ENCODE measurements at regions not wholly inside any gene's neighbourhood (a gene's known extent, or its start where the extent isn't known, plus 50 kb on each side); places are given as distances from the start of the nearest gene placed in this dataset.

- Histone ChIP-seq H3K36me3 (ENCODE audit: control insufficient read depth in 3 of 3, insufficient read depth in 2 of 3, low read depth in 1 of 3, low read length in 3 of 3) (no peaks in the 10 kb centered on the region), H3K27me3 (ENCODE audit: control insufficient read depth in 3 of 3, insufficient read depth in 3 of 3, low read length in 3 of 3) (peaks cover 0 to 4% (median 0%) of the 10 kb centered on the region in 3 donors), H3K4me1 (ENCODE audit: control insufficient read depth in 3 of 3, insufficient read depth in 2 of 3, low read depth in 1 of 3, low read length in 2 of 3) (peaks cover 0 to 5% (median 0%) of the 10 kb centered on the region in 3 donors), H3K27ac (ENCODE audit: low read depth in 1 of 3, low read length in 2 of 3) (no peak overlapping the region), H3K9me3 (ENCODE audit: control insufficient read depth in 2 of 2, insufficient read depth in 1 of 2, low read depth in 1 of 2, low read length in 1 of 2) (peaks cover 0 to 23% of the 10 kb centered on the region in 2 donors), H3K4me3 (ENCODE audit: low read depth in 1 of 3, low read length in 3 of 3) (no peak overlapping the region)
- WGBS, 3 donors: 56 to 77% (median 71%) methylated on average over 5 of the region's 5 CpGs
- no peak for DNase-seq
- no peak for FAIRE-seq
Observed at GRCh38 chr13:111575719-111576118, 255.3 kb downstream of the TEX29 start.

- no peaks in the 10 kb centered on the region for H3K36me3 ChIP-seq (ENCODE audit: control insufficient read depth in 3 of 3, insufficient read depth in 2 of 3, low read depth in 1 of 3, low read length in 3 of 3)
- peaks cover 0 to 2% (median 0%) of the 10 kb centered on the region in 3 donors for H3K27me3 ChIP-seq (ENCODE audit: control insufficient read depth in 3 of 3, insufficient read depth in 3 of 3, low read length in 3 of 3)
- H3K9me3 ChIP-seq (ENCODE audit: control insufficient read depth in 2 of 2, insufficient read depth in 1 of 2, low read depth in 1 of 2, low read length in 1 of 2): peaks cover 0 to 26% of the 10 kb centered on the region in 2 donors
- no peak overlapping the region for H3K27ac ChIP-seq (ENCODE audit: low read depth in 1 of 3, low read length in 2 of 3)
- H3K4me1 ChIP-seq (ENCODE audit: control insufficient read depth in 3 of 3, insufficient read depth in 2 of 3, low read depth in 1 of 3, low read length in 2 of 3): peaks cover 0 to 2% (median 0%) of the 10 kb centered on the region in 3 donors
- FAIRE-seq: no peak
- no peak overlapping the region for H3K4me3 ChIP-seq (ENCODE audit: low read depth in 1 of 3, low read length in 3 of 3)
- DNase-seq: no peak
- WGBS, 3 donors: 71 to 74% (median 72%) methylated on average over 9 of the region's 9 CpGs
Observed at GRCh38 chr13:111577208-111577828, 256.9 kb downstream of the TEX29 start.

GRCh38 chr13:111577956-111578605 lies 257.6 kb downstream of the TEX29 start:
- DNase-seq (no peak), FAIRE-seq (no peak)
- peaks cover 0 to 2% (median 0%) of the 10 kb centered on the region in 3 donors for H3K27me3 ChIP-seq (ENCODE audit: control insufficient read depth in 3 of 3, insufficient read depth in 3 of 3, low read length in 3 of 3)
- no peak overlapping the region for H3K27ac ChIP-seq (ENCODE audit: low read depth in 1 of 3, low read length in 2 of 3)
- H3K4me3 ChIP-seq (ENCODE audit: low read depth in 1 of 3, low read length in 3 of 3): no peak overlapping the region
- no peaks in the 10 kb centered on the region for H3K36me3 ChIP-seq (ENCODE audit: control insufficient read depth in 3 of 3, insufficient read depth in 2 of 3, low read depth in 1 of 3, low read length in 3 of 3)
- H3K9me3 ChIP-seq (ENCODE audit: control insufficient read depth in 2 of 2, insufficient read depth in 1 of 2, low read depth in 1 of 2, low read length in 1 of 2): peaks cover 0 to 26% of the 10 kb centered on the region in 2 donors
- no peaks in the 10 kb centered on the region for H3K4me1 ChIP-seq (ENCODE audit: control insufficient read depth in 3 of 3, insufficient read depth in 2 of 3, low read depth in 1 of 3, low read length in 2 of 3)
- WGBS, 3 donors: 86 to 91% (median 88%) methylated on average over 15 of the region's 15 CpGs

- Histone ChIP-seq H3K4me1 (ENCODE audit: control insufficient read depth in 3 of 3, insufficient read depth in 2 of 3, low read depth in 1 of 3, low read length in 2 of 3) (no peaks in the 10 kb centered on the region), H3K9me3 (ENCODE audit: control insufficient read depth in 2 of 2, insufficient read depth in 1 of 2, low read depth in 1 of 2, low read length in 1 of 2) (peaks cover 0 to 8% of the 10 kb centered on the region in 2 donors), H3K27me3 (ENCODE audit: control insufficient read depth in 3 of 3, insufficient read depth in 3 of 3, low read length in 3 of 3) (peaks cover 0 to 2% (median 0%) of the 10 kb centered on the region in 3 donors), H3K4me3 (ENCODE audit: low read depth in 1 of 3, low read length in 3 of 3) (no peak overlapping the region), H3K27ac (ENCODE audit: low read depth in 1 of 3, low read length in 2 of 3) (no peak overlapping the region), H3K36me3 (ENCODE audit: control insufficient read depth in 3 of 3, insufficient read depth in 2 of 3, low read depth in 1 of 3, low read length in 3 of 3) (no peaks in the 10 kb centered on the region)
- FAIRE-seq (no peak), DNase-seq (peak; percentile 17 to 32)
- WGBS, 3 donors: 67 to 82% (median 73%) methylated on average over 22 of the region's 22 CpGs
Observed at GRCh38 chr13:111584101-111584672, 263.7 kb downstream of the TEX29 start.

GRCh38 chr13:111584870-111585269 lies 264.4 kb downstream of the TEX29 start:
- Histone ChIP-seq H3K4me1 (ENCODE audit: control insufficient read depth in 3 of 3, insufficient read depth in 2 of 3, low read depth in 1 of 3, low read length in 2 of 3) (no peaks in the 10 kb centered on the region), H3K27ac (ENCODE audit: low read depth in 1 of 3, low read length in 2 of 3) (no peak overlapping the region), H3K9me3 (ENCODE audit: control insufficient read depth in 2 of 2, insufficient read depth in 1 of 2, low read depth in 1 of 2, low read length in 1 of 2) (peaks cover 0 to 7% of the 10 kb centered on the region in 2 donors), H3K27me3 (ENCODE audit: control insufficient read depth in 3 of 3, insufficient read depth in 3 of 3, low read length in 3 of 3) (peaks cover 0 to 2% (median 0%) of the 10 kb centered on the region in 3 donors), H3K36me3 (ENCODE audit: control insufficient read depth in 3 of 3, insufficient read depth in 2 of 3, low read depth in 1 of 3, low read length in 3 of 3) (no peaks in the 10 kb centered on the region), H3K4me3 (ENCODE audit: low read depth in 1 of 3, low read length in 3 of 3) (no peak overlapping the region)
- FAIRE-seq (no peak), DNase-seq (no peak)
- 75 to 85% (median 80%) methylated on average over 13 of the region's 13 CpGs for WGBS, 3 donors

- Histone ChIP-seq H3K36me3 (ENCODE audit: control insufficient read depth in 3 of 3, insufficient read depth in 2 of 3, low read depth in 1 of 3, low read length in 3 of 3) (no peaks in the 10 kb centered on the region), H3K4me3 (ENCODE audit: low read depth in 1 of 3, low read length in 3 of 3) (no peak overlapping the region), H3K9me3 (ENCODE audit: control insufficient read depth in 2 of 2, insufficient read depth in 1 of 2, low read depth in 1 of 2, low read length in 1 of 2) (no peaks in the 10 kb centered on the region), H3K4me1 (ENCODE audit: control insufficient read depth in 3 of 3, insufficient read depth in 2 of 3, low read depth in 1 of 3, low read length in 2 of 3) (no peaks in the 10 kb centered on the region), H3K27me3 (ENCODE audit: control insufficient read depth in 3 of 3, insufficient read depth in 3 of 3, low read length in 3 of 3) (no peaks in the 10 kb centered on the region), H3K27ac (ENCODE audit: low read depth in 1 of 3, low read length in 2 of 3) (no peak overlapping the region)
- DNase-seq: no peak
- WGBS, 3 donors: 87 to 95% (median 89%) methylated on average over 27 of the region's 27 CpGs
- no peak for FAIRE-seq
Observed at GRCh38 chr13:111586291-111586690, 265.8 kb downstream of the TEX29 start.

- no peak for DNase-seq
- Histone ChIP-seq H3K27ac (ENCODE audit: low read depth in 1 of 3, low read length in 2 of 3) (no peak overlapping the region), H3K9me3 (ENCODE audit: control insufficient read depth in 2 of 2, insufficient read depth in 1 of 2, low read depth in 1 of 2, low read length in 1 of 2) (no peaks in the 10 kb centered on the region), H3K36me3 (ENCODE audit: control insufficient read depth in 3 of 3, insufficient read depth in 2 of 3, low read depth in 1 of 3, low read length in 3 of 3) (no peaks in the 10 kb centered on the region), H3K27me3 (ENCODE audit: control insufficient read depth in 3 of 3, insufficient read depth in 3 of 3, low read length in 3 of 3) (no peaks in the 10 kb centered on the region), H3K4me3 (ENCODE audit: low read depth in 1 of 3, low read length in 3 of 3) (no peak overlapping the region), H3K4me1 (ENCODE audit: control insufficient read depth in 3 of 3, insufficient read depth in 2 of 3, low read depth in 1 of 3, low read length in 2 of 3) (no peaks in the 10 kb centered on the region)
- WGBS, 3 donors: 85 to 89% (median 88%) methylated on average over 14 of the region's 14 CpGs
- no peak for FAIRE-seq
Observed at GRCh38 chr13:111587249-111587648, 266.8 kb downstream of the TEX29 start.

- no peaks in the 10 kb centered on the region for H3K4me1 ChIP-seq (ENCODE audit: control insufficient read depth in 3 of 3, insufficient read depth in 2 of 3, low read depth in 1 of 3, low read length in 2 of 3)
- H3K27me3 ChIP-seq (ENCODE audit: control insufficient read depth in 3 of 3, insufficient read depth in 3 of 3, low read length in 3 of 3): no peaks in the 10 kb centered on the region
- FAIRE-seq: no peak
- 68 to 92% (median 77%) methylated on average over 4 of the region's 4 CpGs for WGBS, 3 donors
- H3K4me3 ChIP-seq (ENCODE audit: low read depth in 1 of 3, low read length in 3 of 3): no peak overlapping the region
- DNase-seq: no peak
- no peak overlapping the region for H3K27ac ChIP-seq (ENCODE audit: low read depth in 1 of 3, low read length in 2 of 3)
- no peaks in the 10 kb centered on the region for H3K36me3 ChIP-seq (ENCODE audit: control insufficient read depth in 3 of 3, insufficient read depth in 2 of 3, low read depth in 1 of 3, low read length in 3 of 3)
- H3K9me3 ChIP-seq (ENCODE audit: control insufficient read depth in 2 of 2, insufficient read depth in 1 of 2, low read depth in 1 of 2, low read length in 1 of 2): no peaks in the 10 kb centered on the region
Observed at GRCh38 chr13:111589321-111589720, 268.9 kb downstream of the TEX29 start.

Data from small intestine (tissue), 7 donors.